ENCODE measurements at regions not wholly inside any gene's neighbourhood (a gene's known extent, or its start where the extent isn't known, plus 50 kb on each side); places are given as distances from the start of the nearest gene placed in this dataset.

GRCh38 chr4:181162266-181162665, 1080.9 kb upstream of the TENM3 start:
- no peak overlapping the region for H3K27ac ChIP-seq
- H3K27me3 ChIP-seq = no peaks in the 10 kb centered on the region
- H3K9me3 ChIP-seq = no peaks in the 10 kb centered on the region
- no peaks in the 10 kb centered on the region for H3K4me1 ChIP-seq (ENCODE audit: control insufficient read depth in 1 of 2, insufficient read depth in 1 of 2, low read depth in 1 of 2, low read length in 1 of 2)
- no peaks in the 10 kb centered on the region for H3K36me3 ChIP-seq
- no peak overlapping the region for H3K4me3 ChIP-seq (ENCODE audit: low read depth in 1 of 2, low read length in 1 of 2)
- TF ChIP-seq CTCF (IDR thresholded peaks at IDR 0.05) = no peak

DNA sequence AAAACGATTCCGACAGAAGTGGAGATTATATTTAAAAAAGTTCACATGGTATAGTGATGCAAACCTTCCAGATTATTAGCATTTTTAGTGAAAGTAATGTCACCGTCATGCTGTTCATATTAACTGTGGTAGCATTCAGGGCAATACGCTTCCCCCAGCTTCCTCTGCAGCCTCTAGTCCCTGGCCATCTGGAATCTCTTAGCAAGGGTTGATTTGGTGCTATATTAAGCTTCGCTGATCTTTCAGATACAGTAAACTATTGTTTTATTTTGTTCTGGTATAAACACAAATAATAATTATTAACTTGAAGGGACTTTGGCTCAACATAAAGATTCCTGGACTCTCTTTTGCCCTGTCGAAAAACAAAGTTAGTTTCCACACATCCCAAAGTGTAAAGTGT, 1080.5 kb upstream of the TENM3 start:
- no peaks in the 10 kb centered on the region for H3K9me3 ChIP-seq
- no peak overlapping the region for H3K27ac ChIP-seq
- no peak for TF ChIP-seq CTCF (IDR thresholded peaks at IDR 0.05)
- H3K4me1 ChIP-seq (ENCODE audit: control insufficient read depth in 1 of 2, insufficient read depth in 1 of 2, low read depth in 1 of 2, low read length in 1 of 2) = no peaks in the 10 kb centered on the region
- H3K4me3 ChIP-seq (ENCODE audit: low read depth in 1 of 2, low read length in 1 of 2) = no peak overlapping the region
- H3K36me3 ChIP-seq = no peaks in the 10 kb centered on the region
- no peaks in the 10 kb centered on the region for H3K27me3 ChIP-seq

DNA sequence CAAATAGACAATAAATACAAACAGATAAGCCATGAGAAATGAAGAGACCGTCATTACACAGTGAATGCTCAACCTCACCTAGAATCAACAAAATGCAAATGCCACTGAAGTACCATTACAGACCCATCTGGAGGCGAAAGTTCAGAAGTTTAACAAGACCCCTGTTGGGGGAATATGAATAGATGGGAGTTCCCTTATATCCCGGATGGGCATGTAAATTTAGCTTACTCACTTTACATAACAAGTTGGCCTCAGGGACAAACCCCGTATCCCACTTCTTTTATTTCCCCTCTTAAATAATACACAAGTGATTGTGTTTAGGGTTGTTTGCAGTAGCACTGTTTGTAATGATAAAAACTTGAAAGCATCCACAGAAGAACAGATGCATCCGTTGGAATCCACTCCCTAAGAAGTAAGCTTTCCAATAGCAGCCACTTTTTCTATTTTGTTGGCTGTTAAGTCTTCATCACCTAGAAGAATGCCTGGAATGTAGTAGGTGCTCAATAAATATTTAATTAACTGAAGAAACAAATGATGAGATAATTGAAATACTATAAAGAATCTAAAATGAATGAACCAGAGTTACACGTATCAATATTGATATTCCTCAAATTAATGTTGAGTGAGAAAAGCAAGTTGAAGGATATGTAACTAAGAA, 1076.3 kb upstream of the TENM3 start:
- no peak for TF ChIP-seq CTCF (IDR thresholded peaks at IDR 0.05)
- H3K9me3 ChIP-seq = no peaks in the 10 kb centered on the region
- no peaks in the 10 kb centered on the region for H3K4me1 ChIP-seq (ENCODE audit: control insufficient read depth in 1 of 2, insufficient read depth in 1 of 2, low read depth in 1 of 2, low read length in 1 of 2)
- no peak overlapping the region for H3K4me3 ChIP-seq (ENCODE audit: low read depth in 1 of 2, low read length in 1 of 2)
- H3K27ac ChIP-seq = no peak overlapping the region
- no peaks in the 10 kb centered on the region for H3K36me3 ChIP-seq
- H3K27me3 ChIP-seq = no peaks in the 10 kb centered on the region

GRCh38 chr4:181168011-181168805, 1075.0 kb upstream of the TENM3 start:
- Histone ChIP-seq H3K36me3 (no peaks in the 10 kb centered on the region), H3K9me3 (no peaks in the 10 kb centered on the region), H3K27ac (no peak overlapping the region), H3K27me3 (no peaks in the 10 kb centered on the region), H3K4me3 (ENCODE audit: low read depth in 1 of 2, low read length in 1 of 2) (no peak overlapping the region), H3K4me1 (ENCODE audit: control insufficient read depth in 1 of 2, insufficient read depth in 1 of 2, low read depth in 1 of 2, low read length in 1 of 2) (no peaks in the 10 kb centered on the region)
- TF ChIP-seq CTCF (IDR thresholded peaks at IDR 0.05) = no peak

- Histone ChIP-seq H3K4me1 (ENCODE audit: control insufficient read depth in 1 of 2, insufficient read depth in 1 of 2, low read depth in 1 of 2, low read length in 1 of 2) (no peaks in the 10 kb centered on the region), H3K27ac (no peak overlapping the region), H3K9me3 (no peaks in the 10 kb centered on the region), H3K36me3 (no peaks in the 10 kb centered on the region), H3K4me3 (ENCODE audit: low read depth in 1 of 2, low read length in 1 of 2) (no peak overlapping the region), H3K27me3 (no peaks in the 10 kb centered on the region)
- TF ChIP-seq CTCF (IDR thresholded peaks at IDR 0.05) = no peak
Measured at GRCh38 chr4:181173046-181173445, 1070.2 kb upstream of the TENM3 start.
